ENCODE measurements at regions not wholly inside any gene's neighbourhood (a gene's known extent, or its start where the extent isn't known, plus 50 kb on each side); places are given as distances from the start of the nearest gene placed in this dataset.

GRCh38 chr12:84632556-84632955 lies 280.0 kb downstream of the SLC6A15 start:
- no peak for TF ChIP-seq CTCF (IDR thresholded peaks at IDR 0.05; ENCODE audit: control extremely low read depth in 1 of 3, insufficient read depth in 1 of 3, low read depth in 1 of 3, low read length in 3 of 3)
- no peak for TF ChIP-seq RNF2 (IDR thresholded peaks at IDR 0.05; ENCODE audit: borderline replicate concordance, low read depth, low read length, missing control alignments, poor library complexity, severe bottlenecking)
- TF ChIP-seq PHF8 (conservative IDR thresholded peaks at IDR 0.05; ENCODE audit: low read depth, low read length) = no peak
- no peak for TF ChIP-seq MAFK (IDR thresholded peaks at IDR 0.05; ENCODE audit: low read depth, low read length)
- TF ChIP-seq ZNF274 (IDR thresholded peaks at IDR 0.05; ENCODE audit: borderline replicate concordance, extremely low read depth, low read length) = no peak
- TF ChIP-seq TAF1 (IDR thresholded peaks at IDR 0.05; ENCODE audit: low read depth, low read length) = no peak

Data from H1 (cell line).